Fibroblast of lung (primary cell): ENCODE measurements at regions not wholly inside any gene's neighbourhood (a gene's known extent, or its start where the extent isn't known, plus 50 kb on each side); places are given as distances from the start of the nearest gene placed in this dataset.
"Not testable (repeated sequence)": the region's sequence is repeated elsewhere in the genome, so short reads cannot be mapped to it uniquely, and the experiment has no call there.

Experiments
- DNase-seq, 2 donors: peaks; one replicate each; pipeline versions ENCODE4 v3.0.0 to v3.0.0-alpha.2; 2010; ENCODE audit warnings: low read depth in 2 of 2
- H2AFZ ChIP-seq: 2 replicates; pipeline ENCODE4 v1.5.1; 2012; ENCODE audit warnings: low read length, control low read depth, inconsistent platforms
- H3K27ac ChIP-seq: 2 replicates; pipeline ENCODE4 v1.5.1; 2011; ENCODE audit warnings: low read length, control low read depth; ENCODE audit not compliant: insufficient read depth
- H3K27me3 ChIP-seq: 2 replicates; pipeline ENCODE4 v1.5.1; 2011; ENCODE audit warnings: mild to moderate bottlenecking, low read length; ENCODE audit not compliant: control insufficient read depth, insufficient read depth
- H3K36me3 ChIP-seq: 2 replicates; pipeline ENCODE4 v1.5.1; 2011; ENCODE audit warnings: low read length; ENCODE audit not compliant: control insufficient read depth, insufficient read depth
- H3K4me1 ChIP-seq: 2 replicates; pipeline ENCODE4 v1.5.1; 2011; ENCODE audit warnings: low read length; ENCODE audit not compliant: control insufficient read depth, insufficient read depth; ENCODE audit errors: extremely low read depth
- H3K4me2 ChIP-seq: 2 replicates; pipeline ENCODE4 v1.5.1; 2011; ENCODE audit warnings: low read length, control low read depth; ENCODE audit not compliant: insufficient read depth; ENCODE audit errors: extremely low read depth
- H3K4me3 ChIP-seq, 4 experiments: fragments of 200-600 bp in 1 of 4; sonication (generic) in 1 of 4; replicated peaks in 1 of 4; 2 replicates each; pipeline ENCODE4 v1.5.1; 2011 to 2016; ENCODE audit warnings: low read length in 4 of 4, low read depth in 3 of 4, mild to moderate bottlenecking in 3 of 4, control low read depth in 2 of 4, inconsistent platforms in 1 of 4, mixed read lengths in 1 of 4; ENCODE audit not compliant: insufficient read depth in 1 of 4; ENCODE audit errors: control extremely low read depth in 1 of 4
- H3K79me2 ChIP-seq: 2 replicates; pipeline ENCODE4 v1.5.1; 2012; ENCODE audit warnings: mild to moderate bottlenecking, low read length, inconsistent platforms; ENCODE audit not compliant: control insufficient read depth, insufficient read depth
- H3K9ac ChIP-seq: 2 replicates; pipeline ENCODE4 v1.5.1; 2011; ENCODE audit warnings: mild to moderate bottlenecking, low read length, control low read depth; ENCODE audit not compliant: insufficient read depth
- H3K9me3 ChIP-seq: 2 replicates; pipeline ENCODE4 v1.5.1; 2012; ENCODE audit warnings: low read depth, low read length; ENCODE audit not compliant: control insufficient read depth, insufficient read depth
- H4K20me1 ChIP-seq: 2 replicates; pipeline ENCODE4 v1.5.1; 2011; ENCODE audit warnings: low read length; ENCODE audit not compliant: control insufficient read depth, insufficient read depth; ENCODE audit errors: extremely low read depth
- CTCF ChIP-seq, 2 donors: IDR thresholded peaks in 1 of 2; conservative IDR thresholded peaks in 1 of 2; 1 replicate in 1 of 2; 2 replicates in 1 of 2; pipeline ENCODE4 v1.5.1; 2011 to 2012; ENCODE audit warnings: low read length in 2 of 2, control low read depth in 1 of 2, inconsistent platforms in 1 of 2, low read depth in 1 of 2, mild to moderate bottlenecking in 1 of 2
- EZH2 ChIP-seq: IDR thresholded peaks from 2 replicates; pipeline ENCODE4 v1.5.1; 2012; ENCODE audit warnings: low read length, control low read depth, mild to moderate bottlenecking; ENCODE audit errors: missing control alignments

- Histone ChIP-seq H3K27me3 (no peaks in the 10 kb centered on the region), H4K20me1 (no peaks in the 10 kb centered on the region), H2AFZ (no peak overlapping the region), H3K9me3 (no peaks in the 10 kb centered on the region), H3K79me2 (no peaks in the 10 kb centered on the region), H3K36me3 (no peaks in the 10 kb centered on the region), H3K4me2 (no peak overlapping the region), H3K27ac (no peak overlapping the region), H3K9ac (no peak overlapping the region), H3K4me3 (no peak overlapping the region), H3K4me1 (no peaks in the 10 kb centered on the region)
- DNase-seq = no peak
- no peak for TF ChIP-seq CTCF (conservative IDR thresholded peaks at IDR 0.05 in 1 of 2, IDR thresholded peaks at IDR 0.05 in 1 of 2; ENCODE audit: low read depth in 1 of 2, low read length in 2 of 2)
- no peak for TF ChIP-seq EZH2
Observed at GRCh38 chr9:15058236-15058635, 148.0 kb upstream of the FREM1 start.

- H3K9me3 ChIP-seq, H3K36me3 ChIP-seq, H3K27ac ChIP-seq, H3K27me3 ChIP-seq, H3K9ac ChIP-seq, H4K20me1 ChIP-seq, H3K4me1 ChIP-seq, H3K4me2 ChIP-seq, H2AFZ ChIP-seq, H3K4me3 ChIP-seq, H3K79me2 ChIP-seq: not testable (repeated sequence)
- TF ChIP-seq CTCF (conservative IDR thresholded peaks at IDR 0.05 in 1 of 2, IDR thresholded peaks at IDR 0.05 in 1 of 2; ENCODE audit: low read depth in 1 of 2, low read length in 2 of 2) = peak; percentile 18 to 23
- DNase-seq = peak in 1 of 2 donors; percentile 20
Observed at GRCh38 chr9:15055284-15055683, 145.1 kb upstream of the FREM1 start.

DNA sequence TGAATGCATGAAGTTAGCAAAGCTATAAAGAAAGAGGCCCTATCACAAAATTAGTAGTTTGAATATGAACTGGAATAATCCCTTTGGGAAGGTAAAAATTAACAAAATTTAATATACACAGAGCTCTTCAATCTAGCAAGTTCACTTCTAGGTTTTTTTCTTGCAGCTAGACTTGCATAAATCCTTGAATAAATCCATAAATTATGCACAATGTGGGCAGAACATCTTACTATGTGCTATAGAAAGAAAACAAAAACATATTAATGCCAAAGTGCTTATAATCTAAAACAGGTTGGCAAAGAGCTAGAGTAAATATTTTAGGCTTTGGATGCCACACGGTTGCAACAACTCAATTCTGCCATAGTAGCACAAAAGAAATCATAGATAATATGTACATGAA is 138.5 kb upstream of the FREM1 start:
- no peak overlapping the region for H3K4me3 ChIP-seq
- no peak overlapping the region for H3K9ac ChIP-seq
- no peak overlapping the region for H3K27ac ChIP-seq
- TF ChIP-seq EZH2 = no peak
- TF ChIP-seq CTCF (conservative IDR thresholded peaks at IDR 0.05 in 1 of 2, IDR thresholded peaks at IDR 0.05 in 1 of 2; ENCODE audit: low read depth in 1 of 2, low read length in 2 of 2) = no peak
- H2AFZ ChIP-seq = no peak overlapping the region
- H3K4me2 ChIP-seq = no peak overlapping the region
- no peaks in the 10 kb centered on the region for H4K20me1 ChIP-seq
- DNase-seq = no peak
- no peaks in the 10 kb centered on the region for H3K79me2 ChIP-seq
- H3K36me3 ChIP-seq = no peaks in the 10 kb centered on the region
- H3K9me3 ChIP-seq = no peaks in the 10 kb centered on the region
- no peaks in the 10 kb centered on the region for H3K27me3 ChIP-seq
- H3K4me1 ChIP-seq = no peaks in the 10 kb centered on the region
